ENCODE measurements at regions not wholly inside any gene's neighbourhood (a gene's known extent, or its start where the extent isn't known, plus 50 kb on each side); places are given as distances from the start of the nearest gene placed in this dataset.

DNA sequence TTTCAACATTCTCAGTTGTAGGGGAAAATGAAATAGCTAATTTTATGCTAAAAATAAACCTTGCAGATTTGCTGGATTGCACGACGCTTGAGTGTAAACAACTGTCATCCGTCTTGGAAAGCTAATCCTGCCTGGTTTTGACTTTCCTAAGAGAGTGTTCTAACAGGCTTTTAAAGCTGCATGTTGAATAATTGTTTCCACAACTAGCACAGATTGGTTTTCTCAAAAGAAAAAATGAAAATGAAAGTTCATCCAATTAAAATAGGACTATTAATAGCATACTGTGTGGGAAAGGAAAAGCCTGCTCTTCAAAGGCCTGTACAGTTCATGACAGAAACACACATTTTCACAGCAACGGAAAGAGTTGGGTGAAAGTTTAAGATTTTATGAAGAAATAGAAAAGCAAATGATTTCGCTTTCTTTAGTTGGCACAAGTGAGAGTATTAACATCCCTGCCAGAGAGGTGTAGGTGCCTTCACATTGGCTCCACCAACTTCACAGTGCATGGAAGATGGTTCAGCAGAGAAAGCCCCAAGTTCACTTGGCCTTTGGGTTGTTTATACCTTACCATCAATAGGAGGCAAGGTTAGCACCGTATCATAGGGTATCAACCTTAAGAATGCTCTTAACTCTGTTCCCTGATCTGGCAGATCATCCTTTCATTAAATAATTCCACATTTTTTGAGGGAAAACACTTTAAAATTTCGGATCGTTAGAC is 140.0 kb upstream of the GUCY1A1 start:
- TF ChIP-seq POLR2A (IDR thresholded peaks at IDR 0.05) (no peak), CTCF (IDR thresholded peaks at IDR 0.05) (no peak)

Data from uterus (tissue), 2 donors.